ENCODE measurements at regions not wholly inside any gene's neighbourhood (a gene's known extent, or its start where the extent isn't known, plus 50 kb on each side); places are given as distances from the start of the nearest gene placed in this dataset.

- Histone ChIP-seq H3K9ac (ENCODE audit: low read depth in 1 of 2, low read length in 2 of 2) (no peak overlapping the region), H3K4me1 (ENCODE audit: control insufficient read depth in 4 of 4, insufficient read depth in 4 of 4, low read length in 3 of 4) (no peaks in the 10 kb centered on the region), H3K36me3 (ENCODE audit: control insufficient read depth in 4 of 4, insufficient read depth in 3 of 4, low read depth in 1 of 4, low read length in 3 of 4) (no peaks in the 10 kb centered on the region), H3K27ac (ENCODE audit: low read depth in 1 of 2, low read length in 2 of 2) (no peak overlapping the region), H3K4me3 (ENCODE audit: low read depth in 1 of 3, low read length in 3 of 3) (no peak overlapping the region), H3K9me3 (ENCODE audit: control insufficient read depth in 4 of 4, low read length in 3 of 4) (no peaks in the 10 kb centered on the region), H3K27me3 (ENCODE audit: control insufficient read depth in 4 of 4, insufficient read depth in 4 of 4, low read length in 3 of 4) (peaks cover 0 to 2% (median 0%) of the 10 kb centered on the region in 4 donors)
- WGBS, result 82% methylated on average over 3 of the region's 3 CpGs
- TF ChIP-seq YY1 (IDR thresholded peaks at IDR 0.05), result no peak
- TF ChIP-seq ATF3 (IDR thresholded peaks at IDR 0.05), result no peak
- no peak for DNase-seq (ENCODE audit: low spot score)
Observed at GRCh38 chr5:98397081-98397480, 376.4 kb upstream of the RGMB start.

GRCh38 chr5:98398465-98398864, 375.0 kb upstream of the RGMB start:
- no peak for DNase-seq (ENCODE audit: low spot score)
- no peaks in the 10 kb centered on the region for H3K9me3 ChIP-seq (ENCODE audit: control insufficient read depth in 4 of 4, low read length in 3 of 4)
- 85% methylated on average over 5 of the region's 5 CpGs for WGBS
- H3K36me3 ChIP-seq (ENCODE audit: control insufficient read depth in 4 of 4, insufficient read depth in 3 of 4, low read depth in 1 of 4, low read length in 3 of 4), result no peaks in the 10 kb centered on the region
- no peaks in the 10 kb centered on the region for H3K4me1 ChIP-seq (ENCODE audit: control insufficient read depth in 4 of 4, insufficient read depth in 4 of 4, low read length in 3 of 4)
- no peak overlapping the region for H3K4me3 ChIP-seq (ENCODE audit: low read depth in 1 of 3, low read length in 3 of 3)
- H3K9ac ChIP-seq (ENCODE audit: low read depth in 1 of 2, low read length in 2 of 2), result no peak overlapping the region
- TF ChIP-seq NR2F2 (IDR thresholded peaks at IDR 0.05) (no peak), SP1 (IDR thresholded peaks at IDR 0.05) (no peak), RXRA (IDR thresholded peaks at IDR 0.05) (no peak), EGR1 (IDR thresholded peaks at IDR 0.05; ENCODE audit: low read depth in 2 of 2) (no peak), RAD21 (IDR thresholded peaks at IDR 0.05) (no peak), ZBTB33 (IDR thresholded peaks at IDR 0.05) (no peak), YY1 (IDR thresholded peaks at IDR 0.05) (no peak), ATF3 (IDR thresholded peaks at IDR 0.05) (no peak), TAF1 (conservative IDR thresholded peaks at IDR 0.05) (no peak), GABPA (IDR thresholded peaks at IDR 0.05 in 1 of 2, conservative IDR thresholded peaks at IDR 0.05 in 1 of 2) (no peak), FOXA2 (IDR thresholded peaks at IDR 0.05) (no peak)
- no peak overlapping the region for H3K27ac ChIP-seq (ENCODE audit: low read depth in 1 of 2, low read length in 2 of 2)
- peaks cover 0 to 2% (median 0%) of the 10 kb centered on the region in 4 donors for H3K27me3 ChIP-seq (ENCODE audit: control insufficient read depth in 4 of 4, insufficient read depth in 4 of 4, low read length in 3 of 4)

- Histone ChIP-seq H3K27me3 (ENCODE audit: control insufficient read depth in 4 of 4, insufficient read depth in 4 of 4, low read length in 3 of 4) (peaks cover 0 to 2% (median 0%) of the 10 kb centered on the region in 4 donors), H3K4me3 (ENCODE audit: low read depth in 1 of 3, low read length in 3 of 3) (no peak overlapping the region), H3K9me3 (ENCODE audit: control insufficient read depth in 4 of 4, low read length in 3 of 4) (no peaks in the 10 kb centered on the region), H3K9ac (ENCODE audit: low read depth in 1 of 2, low read length in 2 of 2) (no peak overlapping the region), H3K36me3 (ENCODE audit: control insufficient read depth in 4 of 4, insufficient read depth in 3 of 4, low read depth in 1 of 4, low read length in 3 of 4) (no peaks in the 10 kb centered on the region), H3K4me1 (ENCODE audit: control insufficient read depth in 4 of 4, insufficient read depth in 4 of 4, low read length in 3 of 4) (no peaks in the 10 kb centered on the region), H3K27ac (ENCODE audit: low read depth in 1 of 2, low read length in 2 of 2) (no peak overlapping the region)
- TF ChIP-seq CTCF (IDR thresholded peaks at IDR 0.05; ENCODE audit: low read depth, low read length, missing input control) (no peak), EGR1 (IDR thresholded peaks at IDR 0.05; ENCODE audit: low read depth in 2 of 2) (no peak)
- no peak for DNase-seq (ENCODE audit: low spot score)
Observed at GRCh38 chr5:98401656-98402055, 371.8 kb upstream of the RGMB start.

All from liver (tissue), 8 donors.